ENCODE measurements at regions not wholly inside any gene's neighbourhood (a gene's known extent, or its start where the extent isn't known, plus 50 kb on each side); places are given as distances from the start of the nearest gene placed in this dataset.

GRCh38 chr2:217329023-217329431 lies 469.2 kb upstream of the TNP1 start:
- in situ Hi-C loops (cut with MboI; ENCODE audit: low sequenced_read_pairs): no loop called here

GRCh38 chr2:217328622-217328978 lies 468.7 kb upstream of the TNP1 start:
- in situ Hi-C loops (cut with MboI; ENCODE audit: low sequenced_read_pairs): no loop called here

- in situ Hi-C loops (cut with MboI; ENCODE audit: low sequenced_read_pairs): no loop called here
These were observed 468.2 kb upstream of the TNP1 start for GRCh38 chr2:217327953-217328621.

GRCh38 chr2:217326238-217327022 lies 466.6 kb upstream of the TNP1 start:
- in situ Hi-C loops (cut with MboI; ENCODE audit: low sequenced_read_pairs): no loop called here

GRCh38 chr2:217325816-217326215 lies 466.0 kb upstream of the TNP1 start:
- in situ Hi-C loops (cut with MboI; ENCODE audit: low sequenced_read_pairs): no loop called here

- in situ Hi-C loops (cut with MboI; ENCODE audit: low sequenced_read_pairs): no loop called here
These were observed 465.4 kb upstream of the TNP1 start for GRCh38 chr2:217325251-217325650.

- in situ Hi-C loops (cut with MboI; ENCODE audit: low sequenced_read_pairs): no loop called here
These were observed 456.9 kb upstream of the TNP1 start for GRCh38 chr2:217316743-217317142.

GRCh38 chr2:217314021-217314460 lies 454.2 kb upstream of the TNP1 start:
- in situ Hi-C loops (cut with MboI; ENCODE audit: low sequenced_read_pairs): no loop called here

GRCh38 chr2:217313386-217313785 lies 453.5 kb upstream of the TNP1 start:
- in situ Hi-C loops (cut with MboI; ENCODE audit: low sequenced_read_pairs): no loop called here

- in situ Hi-C loops (cut with MboI; ENCODE audit: low sequenced_read_pairs): no loop called here
These were observed 449.2 kb upstream of the TNP1 start for GRCh38 chr2:217309056-217309455.

GRCh38 chr2:217307023-217307422 lies 447.2 kb upstream of the TNP1 start:
- in situ Hi-C loops (cut with MboI; ENCODE audit: low sequenced_read_pairs): no loop called here

GRCh38 chr2:217305882-217306281 lies 446.0 kb upstream of the TNP1 start:
- in situ Hi-C loops (cut with MboI; ENCODE audit: low sequenced_read_pairs): no loop called here

GRCh38 chr2:217304582-217304981 lies 444.7 kb upstream of the TNP1 start:
- in situ Hi-C loops (cut with MboI; ENCODE audit: low sequenced_read_pairs): no loop called here

GRCh38 chr2:217302856-217303255 lies 443.0 kb upstream of the TNP1 start:
- in situ Hi-C loops (cut with MboI; ENCODE audit: low sequenced_read_pairs): no loop called here

- in situ Hi-C loops (cut with MboI; ENCODE audit: low sequenced_read_pairs): no loop called here
These were observed 441.5 kb upstream of the TNP1 start for GRCh38 chr2:217301142-217301925.

GRCh38 chr2:217299590-217299989 lies 439.7 kb upstream of the TNP1 start:
- in situ Hi-C loops (cut with MboI; ENCODE audit: low sequenced_read_pairs): no loop called here

GRCh38 chr2:217297096-217297495 lies 437.2 kb upstream of the TNP1 start:
- in situ Hi-C loops (cut with MboI; ENCODE audit: low sequenced_read_pairs): no loop called here

GRCh38 chr2:217294818-217295217 lies 435.0 kb upstream of the TNP1 start:
- in situ Hi-C loops (cut with MboI; ENCODE audit: low sequenced_read_pairs): no loop called here

- in situ Hi-C loops (cut with MboI; ENCODE audit: low sequenced_read_pairs): no loop called here
These were observed 434.3 kb upstream of the TNP1 start for GRCh38 chr2:217294211-217294610.

- in situ Hi-C loops (cut with MboI; ENCODE audit: low sequenced_read_pairs): no loop called here
These were observed 433.7 kb upstream of the TNP1 start for GRCh38 chr2:217293607-217294006.

- in situ Hi-C loops (cut with MboI; ENCODE audit: low sequenced_read_pairs): no loop called here
These were observed 433.2 kb upstream of the TNP1 start for GRCh38 chr2:217293046-217293445.

GRCh38 chr2:217291259-217291658 lies 431.4 kb upstream of the TNP1 start:
- in situ Hi-C loops (cut with MboI; ENCODE audit: low sequenced_read_pairs): no loop called here
